PC-9 (cell line): ENCODE measurements at regions not wholly inside any gene's neighbourhood (a gene's known extent, or its start where the extent isn't known, plus 50 kb on each side); places are given as distances from the start of the nearest gene placed in this dataset.

ENCODE experiments used
- CTCF ChIP-seq: fragments of 200-600 bp; sonication (generic); conservative IDR thresholded peaks from 2 replicates; pipeline ENCODE4 v1.6.1; 2017; ENCODE audit warnings: mixed run types, antibody characterized with exemption, mild to moderate bottlenecking, moderate library complexity
- EZH2 ChIP-seq: fragments of 200-600 bp; sonication (generic); IDR thresholded peaks from 2 replicates; pipeline ENCODE4 v1.8.0; 2017; ENCODE audit warnings: antibody characterized with exemption, low read depth

GRCh38 chr2:234403751-234404150 lies 93.1 kb downstream of the ARL4C start:
- TF ChIP-seq EZH2 (no peak), CTCF (no peak)
